ENCODE measurements at regions not wholly inside any gene's neighbourhood (a gene's known extent, or its start where the extent isn't known, plus 50 kb on each side); places are given as distances from the start of the nearest gene placed in this dataset.

DNA sequence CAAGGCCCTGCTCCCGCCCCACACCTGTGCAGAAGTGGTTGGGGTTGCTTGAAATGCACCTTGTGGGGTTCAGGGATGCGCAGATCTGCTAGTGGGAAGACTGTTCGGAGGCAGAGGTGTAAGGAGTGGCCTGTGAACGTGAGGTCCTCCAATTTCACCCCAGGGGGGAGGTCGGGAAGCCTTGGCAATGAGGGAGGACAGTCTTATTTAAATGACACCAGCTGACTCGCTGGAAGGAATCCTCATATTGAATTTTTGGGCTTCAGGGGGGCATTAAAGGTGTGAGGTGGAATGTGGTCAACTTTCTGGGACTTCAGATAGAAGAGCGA is 218.8 kb upstream of the CELF2 start:
- no peak for DNase-seq (ENCODE audit: low read depth in 2 of 3, low spot score in 1 of 3)

DNA sequence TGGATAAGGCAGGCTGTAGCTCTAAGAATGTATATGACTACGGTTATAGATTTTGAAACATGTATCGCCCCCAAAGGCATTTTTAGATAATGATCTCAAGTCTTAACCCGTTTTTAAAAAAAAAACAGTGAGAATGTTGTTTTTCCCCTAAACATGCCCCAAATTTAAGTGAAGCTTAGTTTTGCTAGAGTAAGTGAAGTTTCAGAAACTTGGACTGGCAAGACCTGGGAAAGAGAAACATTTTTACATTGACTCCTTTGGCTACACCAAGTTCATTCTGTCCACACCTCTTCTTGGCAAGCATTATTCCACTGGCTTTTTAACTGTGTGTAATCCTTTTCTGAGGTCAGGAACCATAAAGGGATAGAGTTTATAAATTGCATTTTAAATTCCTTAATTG is 216.7 kb upstream of the CELF2 start:
- DNase-seq (ENCODE audit: low read depth in 2 of 3, low spot score in 1 of 3), result no peak

DNA sequence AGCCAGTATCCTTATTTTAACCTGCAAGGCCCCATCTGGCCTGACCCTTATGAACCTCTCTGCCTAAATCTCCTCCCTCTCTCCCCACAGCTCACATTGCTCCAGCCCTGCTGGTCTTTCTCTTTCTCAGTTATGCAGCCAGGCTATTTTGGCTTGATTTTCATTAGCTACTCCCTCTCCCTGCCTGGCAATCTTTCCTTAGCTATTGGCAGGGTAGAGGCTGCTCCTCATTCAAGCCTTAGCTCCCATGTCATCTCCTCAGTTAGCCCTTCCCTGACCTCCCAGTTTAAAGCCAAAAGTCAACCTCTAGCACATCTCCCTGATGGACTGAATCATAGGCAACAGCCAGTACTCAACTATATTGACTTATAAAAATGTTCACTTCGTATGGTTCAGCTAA is 214.4 kb upstream of the CELF2 start:
- no peak for DNase-seq (ENCODE audit: low read depth in 2 of 3, low spot score in 1 of 3)

DNA sequence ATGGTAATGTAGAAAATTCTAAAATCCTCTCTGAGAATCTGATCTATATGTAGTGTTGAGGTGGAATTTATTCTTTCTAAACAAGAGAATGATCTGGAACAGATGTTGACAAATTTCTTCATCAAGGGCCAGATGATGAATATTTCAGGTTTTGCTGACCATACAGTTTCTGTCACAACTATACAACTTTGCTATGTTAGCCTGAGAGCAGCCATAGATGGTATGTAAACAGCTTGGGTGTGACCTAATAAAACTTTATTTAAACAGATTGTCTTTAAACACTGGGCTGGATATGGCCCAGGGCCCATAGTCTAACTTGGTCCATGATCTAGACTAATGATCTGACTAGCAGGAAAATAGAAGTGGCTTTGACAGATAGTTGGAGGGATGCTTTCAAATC is 213.6 kb upstream of the CELF2 start:
- DNase-seq (ENCODE audit: low read depth in 2 of 3, low spot score in 1 of 3), result no peak

DNA sequence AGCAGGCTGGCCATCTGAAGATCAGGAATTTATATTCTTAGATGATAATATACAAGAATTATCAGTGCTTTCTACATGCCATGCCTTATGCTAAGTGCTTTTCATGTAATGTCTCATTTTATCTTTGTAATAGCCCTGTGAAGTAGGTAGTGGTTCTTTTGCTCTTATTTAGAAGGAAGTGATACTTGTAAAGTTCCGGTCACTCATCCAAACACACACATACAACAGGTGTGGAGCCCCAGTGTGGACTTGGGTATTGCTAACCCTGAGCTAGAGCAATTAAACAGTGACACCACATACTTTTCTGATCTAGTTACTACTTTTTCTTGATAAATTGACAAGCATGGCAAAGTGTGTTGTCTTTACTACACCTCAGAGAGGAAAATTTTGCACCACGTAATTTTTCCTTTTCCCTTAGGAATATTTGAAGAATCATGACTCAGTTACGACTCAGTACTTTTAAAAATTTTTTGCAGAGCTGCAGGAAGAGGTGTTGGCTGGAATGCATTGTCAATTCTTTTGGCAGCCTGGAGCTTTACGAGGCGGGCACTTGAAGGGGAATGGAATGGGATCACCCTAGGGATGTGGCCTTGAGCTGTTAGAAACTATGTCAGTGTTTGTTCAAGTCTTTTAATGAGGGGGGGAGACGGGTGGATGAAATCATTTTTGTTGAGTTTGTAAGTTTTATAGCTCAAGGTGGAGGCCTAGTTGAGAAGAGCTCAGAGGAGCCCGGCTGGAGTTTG is 212.5 kb upstream of the CELF2 start:
- no peak for DNase-seq (ENCODE audit: low read depth in 2 of 3, low spot score in 1 of 3)

DNA sequence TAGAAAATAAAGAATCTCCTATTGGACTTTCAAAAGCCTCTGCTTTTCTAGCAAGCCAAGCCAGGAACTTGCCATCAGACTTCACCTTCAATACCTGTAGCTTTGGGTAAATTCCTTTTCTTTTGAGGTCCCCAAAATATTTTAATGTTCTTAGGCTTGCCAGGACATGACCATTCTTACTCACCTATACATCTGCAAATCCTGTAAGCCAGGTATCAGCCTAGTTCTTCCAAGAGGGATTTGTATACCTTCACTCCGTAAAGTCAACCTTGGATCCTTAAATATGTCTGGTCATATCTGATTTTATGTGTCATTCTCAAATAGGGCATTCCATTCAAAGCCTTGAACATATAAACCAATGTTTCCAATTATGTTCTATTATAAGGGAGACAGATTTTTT is 210.6 kb upstream of the CELF2 start:
- no peak for DNase-seq (ENCODE audit: low read depth in 2 of 3, low spot score in 1 of 3)

DNA sequence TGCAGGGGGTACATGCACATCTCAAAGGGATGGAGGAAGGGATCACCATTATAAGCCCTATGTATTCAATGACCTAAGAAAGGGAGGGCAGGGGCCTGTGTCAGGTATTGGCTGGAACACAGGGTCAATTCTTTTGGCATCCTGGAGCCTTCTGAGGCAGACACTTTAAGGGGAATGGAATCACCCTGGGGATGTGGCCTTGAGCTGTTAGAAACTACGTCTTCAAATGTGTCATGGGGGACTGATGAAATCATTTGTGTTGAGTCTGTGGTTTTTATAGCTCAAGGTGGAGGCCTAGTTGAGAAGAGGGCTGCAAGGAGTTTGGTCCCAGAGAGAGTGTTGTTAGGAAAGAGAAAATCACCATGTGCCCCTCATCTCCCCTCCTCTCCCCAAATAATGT is 206.1 kb upstream of the CELF2 start:
- DNase-seq (ENCODE audit: low read depth in 2 of 3, low spot score in 1 of 3), result no peak

DNA sequence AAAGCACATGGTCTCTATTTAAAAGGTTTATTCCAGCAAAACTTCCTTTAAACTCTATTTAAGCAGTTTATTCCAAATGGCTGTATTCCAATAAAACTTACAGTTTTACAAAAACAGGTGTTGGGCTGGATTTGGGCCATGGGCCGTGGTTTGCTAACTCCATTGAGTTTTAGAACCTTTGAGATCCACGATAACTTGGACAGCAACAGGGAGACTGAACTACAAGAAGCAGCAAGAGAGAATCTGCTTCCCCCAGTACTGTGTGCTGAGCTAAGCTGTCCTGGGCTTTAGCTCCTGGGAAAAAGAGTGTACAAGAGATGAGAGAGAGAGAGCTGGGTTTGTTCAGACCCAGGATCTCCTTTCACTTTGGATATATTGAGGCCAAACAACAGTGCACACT is 204.0 kb upstream of the CELF2 start:
- DNase-seq (ENCODE audit: low read depth in 2 of 3, low spot score in 1 of 3), result no peak

DNA sequence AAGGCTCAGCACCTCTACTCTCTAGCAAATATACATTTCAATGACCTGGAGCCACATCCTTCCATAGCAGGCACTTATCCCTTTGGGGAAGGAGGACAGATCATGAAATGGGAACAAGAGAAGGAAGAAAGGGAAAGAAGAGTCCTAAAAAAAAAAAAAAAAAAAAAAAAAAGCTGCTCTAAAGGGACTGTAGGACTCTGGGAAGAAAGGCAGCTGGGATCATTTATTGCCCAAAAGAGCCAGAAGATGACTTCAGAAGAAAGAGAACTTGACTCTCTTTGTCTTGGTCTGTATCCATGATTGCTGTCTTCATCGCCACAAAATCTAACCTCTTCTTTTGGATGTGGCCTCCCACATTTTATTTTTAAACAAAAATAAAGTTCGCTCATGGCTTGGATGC is 203.6 kb upstream of the CELF2 start:
- DNase-seq (ENCODE audit: low read depth in 2 of 3, low spot score in 1 of 3), result no peak

DNA sequence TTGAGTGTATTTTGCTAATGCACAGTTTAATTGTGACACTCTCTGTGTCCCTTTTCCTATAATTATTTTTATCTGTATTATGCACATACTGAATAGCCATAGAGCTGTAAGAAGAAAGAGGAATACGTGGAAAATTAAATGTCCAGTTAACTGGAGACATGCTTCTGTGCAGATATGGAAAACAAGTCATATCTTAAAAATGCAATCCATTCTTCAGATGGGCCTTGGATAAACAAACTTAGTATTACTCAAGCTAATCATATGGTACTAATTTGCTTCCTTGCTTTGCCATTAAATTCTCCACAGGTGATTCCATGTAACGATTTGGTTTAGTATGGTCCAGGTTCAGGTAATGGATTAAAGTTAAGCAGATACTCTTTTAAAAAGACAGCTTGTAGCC is 201.2 kb upstream of the CELF2 start:
- DNase-seq (ENCODE audit: low read depth in 2 of 3, low spot score in 1 of 3), result no peak

DNA sequence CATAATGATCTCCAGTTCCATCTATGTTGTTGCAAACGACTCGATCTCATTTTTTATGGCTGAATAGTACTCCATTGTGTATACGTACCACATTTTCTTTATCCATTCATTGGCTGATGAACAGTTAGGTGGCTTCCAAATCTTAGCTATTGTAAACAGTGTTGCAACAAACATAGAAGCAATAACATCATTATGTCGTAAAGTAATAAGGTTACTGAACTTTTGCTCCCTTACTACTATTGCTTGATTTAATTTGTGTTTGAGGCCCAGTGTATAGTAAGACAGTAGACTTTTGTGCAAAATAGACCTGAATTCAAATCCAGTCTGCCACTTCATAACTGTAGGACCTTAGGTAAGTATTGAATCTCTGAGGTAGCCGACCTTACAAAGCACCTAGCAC is 200.1 kb upstream of the CELF2 start:
- no peak for DNase-seq (ENCODE audit: low read depth in 2 of 3, low spot score in 1 of 3)

DNA sequence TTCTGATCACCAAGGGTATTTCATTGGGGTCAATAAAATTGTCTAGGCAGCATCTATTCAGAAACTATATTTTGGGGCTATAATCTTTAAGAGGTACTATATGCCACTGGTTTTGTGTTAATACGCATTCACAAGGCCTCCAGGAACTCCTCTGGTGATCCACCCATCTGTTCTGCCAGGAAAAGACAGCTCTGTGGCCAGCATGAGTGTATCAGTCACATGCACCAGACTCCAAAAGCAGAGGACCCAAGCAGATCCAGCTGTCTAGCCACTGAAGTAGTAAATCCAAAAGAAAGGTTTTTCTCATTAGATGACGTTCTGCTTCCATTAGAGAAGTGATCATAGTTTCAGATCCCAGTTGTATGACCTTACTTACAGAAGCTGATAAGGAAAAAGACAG is 199.6 kb upstream of the CELF2 start:
- no peak for DNase-seq (ENCODE audit: low read depth in 2 of 3, low spot score in 1 of 3)

DNA sequence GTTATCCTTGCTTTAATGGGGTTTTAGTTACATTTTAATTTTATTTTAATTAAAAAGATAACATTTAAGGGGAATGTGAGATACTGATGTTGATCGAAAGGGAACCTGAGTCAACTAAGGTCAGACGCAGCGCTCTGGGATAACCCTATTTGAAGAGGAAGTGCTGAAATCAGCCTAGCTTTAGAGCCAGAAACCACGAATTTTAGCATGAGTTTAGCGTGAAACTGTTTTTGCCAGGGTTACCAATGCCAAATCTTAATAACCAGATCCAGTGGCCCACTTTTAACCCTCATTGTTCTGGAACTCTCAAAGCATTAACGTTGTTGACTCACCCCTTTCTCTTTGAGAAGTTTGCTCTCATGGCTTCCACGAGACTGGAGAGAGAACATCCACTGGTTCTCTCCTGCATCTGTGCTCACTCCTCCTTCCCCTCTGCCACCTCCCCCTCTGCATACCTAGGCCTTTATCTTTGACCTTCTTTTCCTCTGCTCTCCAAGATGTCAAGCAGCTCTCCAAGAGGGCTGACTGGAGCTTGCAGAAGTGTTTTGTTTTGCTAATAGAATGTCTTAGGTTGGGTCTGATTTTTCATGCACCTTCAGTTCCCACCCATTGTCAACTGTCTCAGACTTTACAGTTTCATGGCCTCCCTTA is 198.3 kb upstream of the CELF2 start:
- no peak for DNase-seq (ENCODE audit: low read depth in 2 of 3, low spot score in 1 of 3)

DNA sequence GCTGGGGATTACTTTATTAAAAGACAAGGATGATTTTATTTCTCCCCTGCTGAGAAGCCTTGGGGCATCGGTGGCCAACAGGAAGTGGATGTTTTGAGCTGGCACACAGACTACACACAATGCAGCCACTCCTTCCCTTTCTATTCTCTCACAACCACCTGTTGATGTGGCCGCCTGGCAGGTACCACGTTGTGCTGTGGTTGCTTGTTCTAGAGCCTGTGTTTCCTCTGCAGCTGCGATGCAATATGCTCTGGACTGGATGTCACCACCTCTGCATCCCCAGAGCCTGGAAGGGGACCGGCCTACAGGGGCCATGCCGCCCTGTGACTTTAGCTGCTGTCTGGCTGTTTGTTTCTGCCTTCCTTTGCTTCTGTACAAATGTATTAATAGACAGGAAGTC is 195.7 kb upstream of the CELF2 start:
- no peak for DNase-seq (ENCODE audit: low read depth in 2 of 3, low spot score in 1 of 3)

DNA sequence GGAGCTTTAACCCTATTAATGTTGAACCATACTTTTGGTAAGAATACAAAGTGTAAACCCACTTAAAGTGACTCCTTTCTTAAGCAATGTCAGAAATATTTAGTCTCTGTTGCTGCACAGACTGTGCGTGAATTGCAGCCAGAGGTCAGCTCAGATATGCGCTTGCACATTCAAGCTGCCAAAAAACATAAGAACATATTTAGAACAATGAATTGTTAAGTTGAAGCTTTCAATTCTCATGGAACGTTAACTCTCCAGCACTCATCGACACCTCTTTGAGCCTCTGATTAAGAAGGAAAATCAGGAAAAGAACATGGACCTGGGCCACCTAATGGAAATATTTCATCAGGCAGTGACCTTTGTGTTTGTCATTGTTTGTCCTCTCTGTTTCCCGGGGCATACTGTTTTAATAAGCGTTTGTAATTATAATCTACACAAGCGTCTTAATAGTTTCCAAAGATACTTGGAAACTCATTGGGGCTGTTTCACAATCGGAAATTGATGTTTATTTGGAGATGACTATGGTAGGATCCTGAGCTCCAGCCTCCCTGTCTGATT is 193.0 kb upstream of the CELF2 start:
- DNase-seq (ENCODE audit: low read depth in 2 of 3, low spot score in 1 of 3), result no peak

DNA sequence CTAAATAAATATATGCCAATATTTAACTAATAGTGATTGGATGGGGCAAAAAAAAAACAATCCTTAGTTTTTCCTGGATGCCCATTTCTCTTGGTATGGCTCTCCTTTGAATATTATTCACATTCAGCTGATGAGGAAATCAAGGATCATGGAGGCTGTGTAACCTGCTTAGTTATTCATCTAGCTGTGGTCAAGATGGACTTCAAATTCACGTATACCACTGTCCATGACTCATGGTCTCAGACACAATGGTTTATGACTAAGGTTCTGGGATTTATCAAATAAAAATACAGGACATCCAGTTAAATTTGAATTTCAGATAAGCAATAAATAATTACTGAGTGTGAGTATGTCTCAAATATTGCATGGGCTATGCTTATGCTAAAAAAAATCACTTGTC is 191.5 kb upstream of the CELF2 start:
- no peak for DNase-seq (ENCODE audit: low read depth in 2 of 3, low spot score in 1 of 3)

DNA sequence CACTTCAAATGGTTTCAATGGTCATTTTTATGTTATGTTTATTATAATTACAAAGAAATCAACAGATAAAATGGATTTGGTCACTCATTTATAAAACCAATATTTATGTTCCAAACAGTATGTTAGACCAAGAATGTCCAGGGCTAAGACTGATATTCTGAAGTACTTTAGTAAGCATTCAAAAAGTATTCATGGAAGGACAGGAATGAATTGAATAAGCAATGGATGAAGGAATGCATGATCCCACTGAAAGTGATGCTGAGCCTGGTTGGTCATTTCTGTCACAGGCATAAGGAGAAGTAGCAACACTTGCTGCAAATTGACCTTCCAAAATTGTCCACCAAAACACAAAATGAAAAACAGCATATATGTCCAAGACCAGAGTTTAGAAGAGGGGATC is 189.0 kb upstream of the CELF2 start:
- DNase-seq (ENCODE audit: low read depth in 2 of 3, low spot score in 1 of 3), result no peak

DNA sequence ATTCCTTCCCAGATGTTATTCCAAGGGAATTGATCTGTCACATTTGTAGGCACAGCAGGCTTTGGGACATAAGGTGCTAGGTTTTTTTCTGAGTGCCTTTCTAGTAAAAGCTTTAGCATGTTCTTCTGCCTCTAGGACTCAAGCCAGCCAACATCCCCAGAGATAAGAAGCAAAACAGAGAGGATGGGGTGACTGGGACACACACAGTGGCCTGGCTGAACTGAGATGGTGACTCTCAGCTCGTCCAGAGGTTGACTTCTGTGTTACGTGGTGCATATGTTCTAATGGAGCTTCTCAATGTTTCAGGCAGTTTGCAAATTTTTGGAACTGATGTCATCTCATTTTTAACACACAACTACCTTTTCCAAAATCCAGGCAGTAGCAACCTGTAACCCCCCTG is 188.1 kb upstream of the CELF2 start:
- DNase-seq (ENCODE audit: low read depth in 2 of 3, low spot score in 1 of 3), result no peak

DNA sequence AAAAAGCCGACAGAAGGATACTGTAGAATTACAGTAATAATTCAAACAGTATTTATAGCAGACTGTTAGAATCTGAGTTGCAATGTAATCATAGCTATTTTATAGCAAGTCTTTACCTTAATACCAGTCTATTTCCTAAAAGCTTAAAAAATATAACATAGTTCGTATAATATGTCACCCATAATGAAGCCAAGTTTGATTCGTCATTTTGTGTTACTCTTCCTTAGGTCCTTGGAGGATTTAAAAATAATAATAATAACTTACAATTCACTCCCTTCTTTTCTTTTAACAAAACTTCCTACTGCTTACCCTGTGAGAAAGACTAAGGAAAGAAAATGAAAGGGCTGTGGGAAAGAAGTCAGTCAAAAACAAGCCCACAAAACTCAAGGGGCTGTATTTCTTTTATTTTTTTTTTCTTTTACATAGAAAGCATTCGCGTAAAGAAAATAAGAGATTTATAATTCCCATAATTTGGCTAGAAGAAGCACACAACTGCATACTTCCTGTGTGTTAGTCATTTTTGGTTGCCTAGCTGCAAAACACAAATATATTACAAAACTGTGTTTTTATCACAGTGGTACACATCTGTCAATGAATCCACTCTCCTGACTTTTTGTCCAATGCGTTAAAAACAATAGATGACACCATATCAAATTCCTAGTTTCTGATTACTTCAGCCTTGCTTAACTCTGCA is 187.2 kb upstream of the CELF2 start:
- no peak for DNase-seq (ENCODE audit: low read depth in 2 of 3, low spot score in 1 of 3)

DNA sequence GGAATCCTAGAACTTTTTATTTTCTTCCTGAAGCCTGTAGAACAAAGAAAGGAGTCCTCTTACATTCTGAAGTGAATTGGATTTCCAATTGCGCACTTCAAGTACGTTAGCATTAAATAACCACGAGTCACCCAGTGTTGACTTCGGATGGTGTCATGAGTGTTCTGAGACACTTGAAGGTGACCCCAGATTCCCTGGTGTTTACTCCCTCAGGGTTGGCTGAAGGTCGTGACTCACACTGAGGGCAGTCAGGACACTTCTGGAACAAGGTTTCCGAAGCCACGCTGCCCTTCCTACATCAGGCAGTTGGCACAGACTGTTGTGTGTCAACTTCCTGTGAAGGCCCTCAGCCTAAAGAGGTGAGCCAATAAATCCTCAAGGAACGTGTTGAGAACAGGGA is 186.6 kb upstream of the CELF2 start:
- DNase-seq (ENCODE audit: low read depth in 2 of 3, low spot score in 1 of 3), result no peak

DNA sequence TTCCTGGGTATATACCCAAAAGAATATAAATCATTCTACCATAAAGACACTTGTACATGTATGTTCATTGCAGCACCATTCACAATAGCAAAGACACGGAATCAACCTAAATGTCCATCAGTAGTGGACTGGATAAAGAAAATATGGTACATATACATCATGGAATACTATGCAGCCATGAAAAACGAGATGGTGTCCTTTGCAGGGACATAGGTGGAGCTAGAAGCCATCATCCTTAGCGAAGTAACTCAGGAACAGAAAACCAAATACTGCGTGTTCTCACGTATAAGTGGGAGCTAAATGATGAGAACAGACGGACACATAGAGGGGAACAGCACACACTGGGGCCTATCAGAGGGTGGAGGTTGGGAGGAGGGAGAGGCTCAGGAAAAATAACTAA is 183.7 kb upstream of the CELF2 start:
- no peak for DNase-seq (ENCODE audit: low read depth in 2 of 3, low spot score in 1 of 3)

DNA sequence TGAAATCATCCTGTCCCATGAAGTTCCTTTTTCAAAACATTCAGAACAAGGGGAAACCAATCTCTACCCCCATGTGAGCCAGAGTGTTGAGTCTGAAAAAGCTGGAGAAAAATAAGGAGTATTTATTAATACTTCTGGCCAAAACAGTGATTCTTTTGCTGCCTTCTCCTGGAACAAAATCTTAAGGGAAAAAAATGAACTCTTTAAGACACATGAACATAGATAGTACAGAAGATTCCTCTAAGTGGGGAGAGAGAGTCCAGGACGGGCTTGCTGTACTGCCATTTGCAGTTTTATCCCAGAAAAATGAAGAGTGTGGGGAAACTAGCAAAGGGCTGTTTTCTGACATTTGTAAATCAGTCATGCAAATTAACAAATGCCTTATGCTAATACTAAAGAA is 173.4 kb upstream of the CELF2 start:
- no peak for DNase-seq (ENCODE audit: low read depth in 2 of 3, low spot score in 1 of 3)

DNA sequence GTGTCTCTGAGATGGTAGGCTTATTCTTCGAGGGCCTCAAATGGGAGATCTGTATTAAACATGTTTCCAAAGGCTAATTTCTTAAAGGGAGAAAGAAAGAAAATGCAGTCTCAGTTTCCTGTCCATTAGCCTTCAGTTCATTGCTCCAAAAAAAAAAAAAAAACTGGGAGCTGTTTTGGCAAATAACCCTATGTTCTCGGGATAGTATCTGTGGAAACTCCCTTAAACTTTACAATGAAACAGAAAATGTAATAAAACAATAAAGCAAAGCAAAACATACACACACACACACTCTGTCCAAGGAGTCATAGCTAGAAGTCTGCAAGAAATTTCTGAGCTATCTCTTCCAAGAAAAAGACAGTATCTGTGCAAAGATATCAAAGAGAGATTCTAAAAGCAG is 172.5 kb upstream of the CELF2 start:
- DNase-seq (ENCODE audit: low read depth in 2 of 3, low spot score in 1 of 3), result no peak

Measured in stimulated activated CD4-positive, alpha-beta T cell treated with anti-CD3 and anti-CD28 coated beads, Interleukin-12 subunit alpha, Interleukin-12 subunit beta, amount 100 ng/mL, for 48 hours (primary cell).